Ovary (tissue), 7 donors: ENCODE measurements at regions not wholly inside any gene's neighbourhood (a gene's known extent, or its start where the extent isn't known, plus 50 kb on each side); places are given as distances from the start of the nearest gene placed in this dataset.

ENCODE experiments used
- DNase-seq, 5 donors: peaks; one replicate each; pipeline ENCODE4 v3.0.0-alpha.2; 2019 to 2020
- H3K27ac ChIP-seq, 2 donors: fragments of 200-600 bp; one replicate each; pipeline versions ENCODE4 v1.5.1 to v1.8.0; 2019 to 2022
- H3K27me3 ChIP-seq: fragments of 200-600 bp; one replicate; pipeline ENCODE4 v1.8.0; 2022
- H3K36me3 ChIP-seq: fragments of 200-600 bp; sonication (generic); one replicate; pipeline ENCODE4 v1.5.1; 2019
- H3K4me1 ChIP-seq: one replicate; pipeline ENCODE4 v1.8.1; 2013; ENCODE audit warnings: mild to moderate bottlenecking, moderate library complexity; ENCODE audit not compliant: insufficient read depth
- H3K4me3 ChIP-seq: fragments of 200-600 bp; sonication (generic); one replicate; pipeline ENCODE4 v1.5.1; 2017
- H3K9me3 ChIP-seq, 2 donors: fragments of 200-600 bp in 1 of 2; sonication (generic) in 1 of 2; one replicate each; pipeline versions ENCODE4 v1.5.1 to v1.8.1; 2013 to 2019; ENCODE audit warnings: mild to moderate bottlenecking in 1 of 2, moderate library complexity in 1 of 2
- CTCF ChIP-seq, 3 donors: fragments of 450-650 bp in 2 of 3; fragments of 200-600 bp in 1 of 3; IDR thresholded peaks; one replicate each; pipeline versions ENCODE4 v1.5.1 to v1.8.0; 2016 to 2022; ENCODE audit warnings: antibody characterized with exemption in 3 of 3, mild to moderate bottlenecking in 1 of 3
- EP300 ChIP-seq: sonication (generic); formaldehyde crosslinking; IDR thresholded peaks from one replicate; pipeline ENCODE4 v1.6.1; 2017; ENCODE audit warnings: antibody characterized with exemption
- POLR2A ChIP-seq: fragments of 450-650 bp; IDR thresholded peaks from one replicate; pipeline ENCODE4 v1.6.1; 2017; ENCODE audit warnings: antibody characterized with exemption, mild to moderate bottlenecking, moderate library complexity
- WGBS, 3 donors: extraction: QIAGEN DNeasy Blood & Tissue Kit in 1 of 3; methylation state at CpG; one replicate each; pipeline versions ENCODE4 v1.1.5 to v1.1.7; 2013 to 2017; 5-methylcytosine and 5-hydroxymethylcytosine counted together
- intact Hi-C, 4 donors: fragments of 100-400 bp; cut with DNase I; formaldehyde crosslinking; loops; one replicate each; pipeline versions ENCODE4 v1.11.0 to v1.15.1; 2022 to 2023
- donor health status: DM: no; HTN: no; CAD: no; lungs with moderate emphysema.
- donor health status: DM: no; HTN: no; CAD: no.
- donor health status: Bipolar disorder and iron deficiency.
- donor health status: DM: no; HTN: no; CAD: no.
- donor health status: DM: yes; HTN: yes; CAD: no.

GRCh38 chr3:19717736-19718135, 216.3 kb downstream of the EFHB start:
- no peaks in the 10 kb centered on the region for H3K4me1 ChIP-seq
- TF ChIP-seq EP300 (no peak), CTCF (IDR thresholded peaks at IDR 0.05) (no peak), POLR2A (no peak)
- intact Hi-C loops, result no loop called here
- H3K36me3 ChIP-seq, result no peaks in the 10 kb centered on the region
- no peak overlapping the region for H3K27ac ChIP-seq
- H3K9me3 ChIP-seq, result no peaks in the 10 kb centered on the region
- no peak overlapping the region for H3K4me3 ChIP-seq
- no peaks in the 10 kb centered on the region for H3K27me3 ChIP-seq
- no peak for DNase-seq

GRCh38 chr3:19711160-19711782, 222.7 kb downstream of the EFHB start:
- intact Hi-C loops, result no loop called here
- Histone ChIP-seq H3K4me3 (no peak overlapping the region), H3K27ac (no peak overlapping the region), H3K9me3 (no peaks in the 10 kb centered on the region), H3K4me1 (no peaks in the 10 kb centered on the region), H3K36me3 (no peaks in the 10 kb centered on the region), H3K27me3 (no peaks in the 10 kb centered on the region)
- DNase-seq, result no peak
- TF ChIP-seq POLR2A (no peak), EP300 (no peak), CTCF (IDR thresholded peaks at IDR 0.05) (no peak)

- Histone ChIP-seq H3K36me3 (no peaks in the 10 kb centered on the region), H3K27me3 (no peaks in the 10 kb centered on the region), H3K27ac (no peak overlapping the region), H3K4me3 (no peak overlapping the region), H3K9me3 (no peaks in the 10 kb centered on the region), H3K4me1 (no peaks in the 10 kb centered on the region)
- WGBS, 3 donors, result 92 to 95% (median 93%) methylated on average over 59 to 60 of the region's 60 CpGs
- no peak for DNase-seq
- no peak for TF ChIP-seq POLR2A
- TF ChIP-seq EP300, result no peak
- no peak for TF ChIP-seq CTCF (IDR thresholded peaks at IDR 0.05)
- intact Hi-C loops, result no loop called here
Observed at GRCh38 chr3:19702416-19703078, 231.5 kb downstream of the EFHB start.

GRCh38 chr3:19688767-19689166, 245.2 kb downstream of the EFHB start:
- Histone ChIP-seq H3K4me1 (no peaks in the 10 kb centered on the region), H3K36me3 (no peaks in the 10 kb centered on the region), H3K27me3 (no peaks in the 10 kb centered on the region), H3K9me3 (no peaks in the 10 kb centered on the region), H3K4me3 (no peak overlapping the region), H3K27ac (no peak overlapping the region)
- DNase-seq, result no peak
- TF ChIP-seq EP300 (no peak), CTCF (IDR thresholded peaks at IDR 0.05) (no peak), POLR2A (no peak)
- intact Hi-C loops, result no loop called here
- 35 to 50% (median 41%) methylated on average over 2 of the region's 2 CpGs for whole genome bisulfite sequencing, 3 donors
